NCI-H446 treated with DMSO at 0.1 percent for 48 hours (cell line): ENCODE measurements at regions not wholly inside any gene's neighbourhood (a gene's known extent, or its start where the extent isn't known, plus 50 kb on each side); places are given as distances from the start of the nearest gene placed in this dataset.
"Not testable (repeated sequence)": the region's sequence is repeated elsewhere in the genome, so short reads cannot be mapped to it uniquely, and the experiment has no call there.

Source experiments
- DNase-seq: peaks from one replicate; lab custom pipeline; 2025; lab: John Stamatoyannopoulos, UW

GRCh38 chr20:30669330-30670029 lies 588.0 kb upstream of the DEFB115 start:
- DNase-seq: not testable (repeated sequence)

- DNase-seq: not testable (repeated sequence)
Measured at GRCh38 chr20:30671120-30671519, 586.3 kb upstream of the DEFB115 start.

- not testable (repeated sequence) for DNase-seq
Measured at GRCh38 chr20:30675988-30676564, 581.4 kb upstream of the DEFB115 start.

- not testable (repeated sequence) for DNase-seq
Measured at GRCh38 chr20:30682236-30682635, 575.2 kb upstream of the DEFB115 start.

- not testable (repeated sequence) for DNase-seq
Measured at GRCh38 chr20:30712861-30713260, 544.6 kb upstream of the DEFB115 start.

GRCh38 chr20:30719415-30720199 lies 537.9 kb upstream of the DEFB115 start:
- DNase-seq: not testable (repeated sequence)

- DNase-seq: not testable (repeated sequence)
Measured at GRCh38 chr20:30723511-30723910, 534.0 kb upstream of the DEFB115 start.

GRCh38 chr20:30723934-30724687 lies 533.4 kb upstream of the DEFB115 start:
- not testable (repeated sequence) for DNase-seq

- DNase-seq: not testable (repeated sequence)
Measured at GRCh38 chr20:30724688-30725074, 532.8 kb upstream of the DEFB115 start.

GRCh38 chr20:30725188-30725587 lies 532.3 kb upstream of the DEFB115 start:
- not testable (repeated sequence) for DNase-seq

- DNase-seq: not testable (repeated sequence)
Measured at GRCh38 chr20:30728271-30728885, 529.1 kb upstream of the DEFB115 start.
